Heart left ventricle (tissue), 16 donors: ENCODE measurements at regions not wholly inside any gene's neighbourhood (a gene's known extent, or its start where the extent isn't known, plus 50 kb on each side); places are given as distances from the start of the nearest gene placed in this dataset.

ENCODE experiments used
- ATAC-seq, 4 donors: fragments of 200-7000 bp; cut with Tn5 transposase; one replicate each; pipeline ENCODE4 v1.9.1; 2020 to 2022; ENCODE audit warnings: moderate library complexity in 4 of 4, mild to moderate bottlenecking in 3 of 4, moderate number of reproducible peaks in 1 of 4
- DNase-seq, 5 donors: peaks; one replicate each; pipeline ENCODE4 v3.0.0-alpha.2; 2020
- H3K27ac ChIP-seq, 12 donors: fragments of 200-600 bp; sonication (generic) in 4 of 12; one replicate each; pipeline versions ENCODE4 v1.5.0 to v1.8.0; 2016 to 2022; ENCODE audit warnings: mild to moderate bottlenecking in 2 of 12
- H3K27me3 ChIP-seq, 9 donors: fragments of 200-600 bp; sonication (generic) in 2 of 9; one replicate each; pipeline versions ENCODE4 v1.5.1 to v1.8.0; 2016 to 2022; ENCODE audit warnings: mild to moderate bottlenecking in 3 of 9
- H3K36me3 ChIP-seq, 9 donors: fragments of 200-600 bp; sonication (generic) in 2 of 9; one replicate each; pipeline versions ENCODE4 v1.5.0 to v1.8.0; 2018 to 2022; ENCODE audit warnings: mild to moderate bottlenecking in 2 of 9
- H3K4me1 ChIP-seq, 12 donors: fragments of 200-600 bp; sonication (generic) in 4 of 12; one replicate each; pipeline versions ENCODE4 v1.5.0 to v1.8.0; 2016 to 2022; ENCODE audit warnings: mild to moderate bottlenecking in 3 of 12
- H3K4me3 ChIP-seq, 12 donors: fragments of 200-600 bp; sonication (generic) in 4 of 12; one replicate each; pipeline versions ENCODE4 v1.5.0 to v1.8.0; 2017 to 2022; ENCODE audit warnings: mild to moderate bottlenecking in 9 of 12, moderate library complexity in 4 of 12
- H3K9me3 ChIP-seq, 12 donors: fragments of 200-600 bp; sonication (generic) in 4 of 12; one replicate each; pipeline versions ENCODE4 v1.5.0 to v1.8.0; 2016 to 2022; ENCODE audit warnings: mild to moderate bottlenecking in 1 of 12
- CTCF ChIP-seq, 12 donors: fragments of 200-600 bp; sonication (generic) in 4 of 12; IDR thresholded peaks; one replicate each; pipeline versions ENCODE4 v1.5.0 to v1.8.0; 2018 to 2022; ENCODE audit warnings: antibody characterized with exemption in 12 of 12, mild to moderate bottlenecking in 5 of 12
- POLR2A ChIP-seq, 2 donors: fragments of 450-650 bp; IDR thresholded peaks; one replicate each; pipeline ENCODE4 v1.6.1; 2017; ENCODE audit warnings: antibody characterized with exemption in 2 of 2, mild to moderate bottlenecking in 2 of 2, moderate library complexity in 2 of 2
- WGBS, 4 donors: extraction: QIAGEN DNeasy Blood & Tissue Kit in 2 of 4; methylation state at CpG; one replicate each; pipeline versions ENCODE4 v1.1.5 to v1.1.7; 2013 to 2018; 5-methylcytosine and 5-hydroxymethylcytosine counted together
- intact Hi-C, 10 donors: fragments of 100-400 bp; cut with DNase I; formaldehyde crosslinking; loops; one replicate each; pipeline versions ENCODE4 v1.11.1 to v1.14.2; 2022
- donor health status: ischemic (EF 13 %, LVEDD 7.1; RV severe dilation, severe dysfunction).
- donor health status: healthy with polysubstance abuse.
- donor health status: DM: no; HTN: yes; CAD: no.
- donor health status: DM: no; HTN: no; CAD: no.
- donor health status: ischemic (EF 25% LVEDD 6.9; RV normal size, moderate dysfunction).
- donor health status: ischemic (EF 25% LVEDD 5.7; RV mildly dilated, moderate dysfunction).
- donor health status: healthy.
- donor health status: DM: yes; HTN: yes; CAD: no.
- donor health status: ischemic (EF 35%, LVEDD 5.7; RV mildly dilated, moderate dysfunction).
- donor health status: nonischemic (EF 11% LVEDD 7.7; RV severe dilation, severe dysfunction).
- donor health status: DM: yes; HTN: yes; CAD: no.
- donor health status: PGD.
- donor health status: ischemic (EF 29% LVEDD 5.4; RV normal size, mild dysfunction).
- donor health status: nonischemic (EF 23%, LVEDD 6.1; RV moderate dilation, normal function).

- DNase-seq (no peak), ATAC-seq (no peak)
- Histone ChIP-seq H3K27me3 (no peaks in the 10 kb centered on the region), H3K4me3 (no peak overlapping the region), H3K36me3 (no peaks in the 10 kb centered on the region), H3K4me1 (no peaks in the 10 kb centered on the region), H3K27ac (no peak overlapping the region), H3K9me3 (peaks cover 0 to 4% (median 0%) of the 10 kb centered on the region in 12 donors)
- TF ChIP-seq CTCF (IDR thresholded peaks at IDR 0.05) = no peak
- no peak for TF ChIP-seq POLR2A (IDR thresholded peaks at IDR 0.05)
- 64 to 74% (median 70%) methylated on average over 4 of the region's 4 CpGs for WGBS, 4 donors
- intact Hi-C loops = no loop called here
Measured at GRCh38 chr1:208709981-208710380, 465.8 kb upstream of the PLXNA2 start.

GRCh38 chr1:208714323-208714722, 470.1 kb upstream of the PLXNA2 start:
- no peaks in the 10 kb centered on the region for H3K4me1 ChIP-seq
- 56 to 67% (median 60%) methylated on average over 4 of the region's 4 CpGs for WGBS, 4 donors
- no peak overlapping the region for H3K4me3 ChIP-seq
- TF ChIP-seq CTCF (IDR thresholded peaks at IDR 0.05) (no peak), POLR2A (IDR thresholded peaks at IDR 0.05) (no peak)
- H3K27me3 ChIP-seq = no peaks in the 10 kb centered on the region
- no peaks in the 10 kb centered on the region for H3K9me3 ChIP-seq
- no peaks in the 10 kb centered on the region for H3K36me3 ChIP-seq
- DNase-seq (no peak), ATAC-seq (no peak)
- H3K27ac ChIP-seq = no peak overlapping the region
- intact Hi-C loops = no loop called here

GRCh38 chr1:208717525-208717924, 473.3 kb upstream of the PLXNA2 start:
- DNase-seq = no peak
- H3K36me3 ChIP-seq = no peaks in the 10 kb centered on the region
- H3K27me3 ChIP-seq = no peaks in the 10 kb centered on the region
- H3K27ac ChIP-seq = no peak overlapping the region
- intact Hi-C loops = no loop called here
- no peak overlapping the region for H3K4me3 ChIP-seq
- no peak for ATAC-seq
- TF ChIP-seq POLR2A (IDR thresholded peaks at IDR 0.05) (no peak), CTCF (IDR thresholded peaks at IDR 0.05) (no peak)
- peaks cover 0 to 19% (median 7%) of the 10 kb centered on the region in 12 donors for H3K9me3 ChIP-seq
- H3K4me1 ChIP-seq = no peaks in the 10 kb centered on the region
- WGBS, 4 donors = 77 to 87% (median 81%) methylated on average over 5 of the region's 5 CpGs

- ATAC-seq = no peak
- intact Hi-C loops = no loop called here
- no peak for DNase-seq
- H3K9me3 ChIP-seq = peaks cover 0 to 36% (median 19%) of the 10 kb centered on the region in 12 donors
- H3K36me3 ChIP-seq = no peaks in the 10 kb centered on the region
- no peak overlapping the region for H3K27ac ChIP-seq
- no peak overlapping the region for H3K4me3 ChIP-seq
- no peaks in the 10 kb centered on the region for H3K27me3 ChIP-seq
- TF ChIP-seq POLR2A (IDR thresholded peaks at IDR 0.05) = no peak
- TF ChIP-seq CTCF (IDR thresholded peaks at IDR 0.05) = no peak
- no peaks in the 10 kb centered on the region for H3K4me1 ChIP-seq
Measured at GRCh38 chr1:208722592-208722991, 478.4 kb upstream of the PLXNA2 start.
